MM.1S (cell line): ENCODE measurements at regions not wholly inside any gene's neighbourhood (a gene's known extent, or its start where the extent isn't known, plus 50 kb on each side); places are given as distances from the start of the nearest gene placed in this dataset.

Source experiments
- CTCF ChIP-seq: fragments of 300-600 bp; sonication (generic); IDR thresholded peaks from 2 replicates; pipeline ENCODE4 v1.5.1; 2016; ENCODE audit warnings: antibody characterized with exemption, low read length, mixed read lengths
- EZH2 ChIP-seq: fragments of 300-600 bp; sonication (generic); optimal IDR thresholded peaks from 2 replicates; pipeline ENCODE3; 2017; ENCODE audit warnings: low read depth, mild to moderate bottlenecking, antibody characterized with exemption, low read length, mixed read lengths
- EZH2phosphoT487 ChIP-seq: fragments of 300-600 bp; sonication (generic); IDR thresholded peaks from 2 replicates; pipeline ENCODE4 v1.6.1; 2018; ENCODE audit warnings: antibody characterized with exemption, low read length

GRCh38 chr7:25321424-25321823 is 93.1 kb upstream of the NPVF start:
- TF ChIP-seq CTCF, result no peak
- no peak for TF ChIP-seq EZH2
- no peak for TF ChIP-seq EZH2phosphoT487
